ENCODE measurements at regions not wholly inside any gene's neighbourhood (a gene's known extent, or its start where the extent isn't known, plus 50 kb on each side); places are given as distances from the start of the nearest gene placed in this dataset.

DNA sequence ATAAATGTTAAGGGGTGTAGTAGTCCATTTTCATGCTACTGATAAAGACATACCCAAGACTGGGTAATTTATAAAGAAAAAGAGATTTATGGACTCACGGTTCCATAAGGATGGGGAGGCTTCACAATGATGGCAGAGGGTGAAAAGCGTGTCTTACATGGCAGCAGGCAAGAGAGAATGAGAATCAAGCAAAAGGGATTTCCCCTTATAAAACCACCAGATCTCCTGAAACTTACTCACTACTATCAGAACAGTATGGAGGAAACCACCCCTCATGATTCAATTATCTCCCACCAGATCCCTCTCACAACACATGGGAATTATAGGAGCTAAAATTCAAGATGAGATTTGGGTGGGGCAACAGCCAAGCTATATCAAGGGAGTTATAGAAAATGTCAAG is 329.2 kb downstream of the DTHD1 start:
- TF ChIP-seq SP2 (tag by site-specific recombination; IDR thresholded peaks at IDR 0.05): no peak
- TF ChIP-seq ZNF621 (tag by site-specific recombination; IDR thresholded peaks at IDR 0.05): no peak
- no peak for TF ChIP-seq ZNF626 (tag by site-specific recombination; IDR thresholded peaks at IDR 0.05)
- TF ChIP-seq, protein P1, sequence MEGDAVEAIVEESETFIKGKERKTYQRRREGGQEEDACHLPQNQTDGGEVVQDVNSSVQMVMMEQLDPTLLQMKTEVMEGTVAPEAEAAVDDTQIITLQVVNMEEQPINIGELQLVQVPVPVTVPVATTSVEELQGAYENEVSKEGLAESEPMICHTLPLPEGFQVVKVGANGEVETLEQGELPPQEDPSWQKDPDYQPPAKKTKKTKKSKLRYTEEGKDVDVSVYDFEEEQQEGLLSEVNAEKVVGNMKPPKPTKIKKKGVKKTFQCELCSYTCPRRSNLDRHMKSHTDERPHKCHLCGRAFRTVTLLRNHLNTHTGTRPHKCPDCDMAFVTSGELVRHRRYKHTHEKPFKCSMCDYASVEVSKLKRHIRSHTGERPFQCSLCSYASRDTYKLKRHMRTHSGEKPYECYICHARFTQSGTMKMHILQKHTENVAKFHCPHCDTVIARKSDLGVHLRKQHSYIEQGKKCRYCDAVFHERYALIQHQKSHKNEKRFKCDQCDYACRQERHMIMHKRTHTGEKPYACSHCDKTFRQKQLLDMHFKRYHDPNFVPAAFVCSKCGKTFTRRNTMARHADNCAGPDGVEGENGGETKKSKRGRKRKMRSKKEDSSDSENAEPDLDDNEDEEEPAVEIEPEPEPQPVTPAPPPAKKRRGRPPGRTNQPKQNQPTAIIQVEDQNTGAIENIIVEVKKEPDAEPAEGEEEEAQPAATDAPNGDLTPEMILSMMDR (tag by site-specific recombination; IDR thresholded peaks at IDR 0.05): no peak

Measured in HEK293 (cell line).